ENCODE measurements at regions not wholly inside any gene's neighbourhood (a gene's known extent, or its start where the extent isn't known, plus 50 kb on each side); places are given as distances from the start of the nearest gene placed in this dataset.

DNA sequence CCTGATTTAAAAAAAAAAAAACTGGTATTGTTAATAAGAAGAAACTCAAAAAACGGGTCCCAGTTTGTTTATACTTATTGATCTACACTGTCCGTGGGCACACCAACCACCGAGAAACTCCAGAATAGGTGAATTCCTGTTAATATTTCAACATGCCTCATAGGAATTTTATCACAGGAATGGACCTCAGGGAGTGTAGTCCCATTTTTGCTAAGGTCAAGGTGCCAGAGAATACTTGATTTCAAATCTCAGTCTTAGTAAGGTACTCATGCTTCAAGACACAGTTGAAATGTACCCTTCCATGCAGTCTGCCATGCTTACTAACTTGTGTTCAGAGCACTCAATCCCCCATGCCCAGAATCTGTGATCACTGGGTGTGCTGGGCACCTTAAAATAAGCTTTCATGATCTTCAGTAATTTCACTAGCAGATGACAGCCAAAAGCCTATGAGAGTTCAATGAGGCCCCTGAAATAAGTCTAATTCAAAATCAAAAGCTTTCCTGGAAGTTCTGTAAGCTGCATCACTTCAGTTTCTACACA, 385.7 kb downstream of the TNS3 start:
- DNase-seq (ENCODE audit: low read depth), result no peak
- TF ChIP-seq MYC (IDR thresholded peaks at IDR 0.05; ENCODE audit: low read depth, low read length) (no peak), POLR2A (IDR thresholded peaks at IDR 0.05; ENCODE audit: extremely low read depth, insufficient read length) (no peak)
- TF ChIP-seq, protein P1, sequence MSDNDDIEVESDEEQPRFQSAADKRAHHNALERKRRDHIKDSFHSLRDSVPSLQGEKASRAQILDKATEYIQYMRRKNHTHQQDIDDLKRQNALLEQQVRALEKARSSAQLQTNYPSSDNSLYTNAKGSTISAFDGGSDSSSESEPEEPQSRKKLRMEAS (IDR thresholded peaks at IDR 0.05; ENCODE audit: low read depth, low read length), result no peak
- TF ChIP-seq, protein P2, sequence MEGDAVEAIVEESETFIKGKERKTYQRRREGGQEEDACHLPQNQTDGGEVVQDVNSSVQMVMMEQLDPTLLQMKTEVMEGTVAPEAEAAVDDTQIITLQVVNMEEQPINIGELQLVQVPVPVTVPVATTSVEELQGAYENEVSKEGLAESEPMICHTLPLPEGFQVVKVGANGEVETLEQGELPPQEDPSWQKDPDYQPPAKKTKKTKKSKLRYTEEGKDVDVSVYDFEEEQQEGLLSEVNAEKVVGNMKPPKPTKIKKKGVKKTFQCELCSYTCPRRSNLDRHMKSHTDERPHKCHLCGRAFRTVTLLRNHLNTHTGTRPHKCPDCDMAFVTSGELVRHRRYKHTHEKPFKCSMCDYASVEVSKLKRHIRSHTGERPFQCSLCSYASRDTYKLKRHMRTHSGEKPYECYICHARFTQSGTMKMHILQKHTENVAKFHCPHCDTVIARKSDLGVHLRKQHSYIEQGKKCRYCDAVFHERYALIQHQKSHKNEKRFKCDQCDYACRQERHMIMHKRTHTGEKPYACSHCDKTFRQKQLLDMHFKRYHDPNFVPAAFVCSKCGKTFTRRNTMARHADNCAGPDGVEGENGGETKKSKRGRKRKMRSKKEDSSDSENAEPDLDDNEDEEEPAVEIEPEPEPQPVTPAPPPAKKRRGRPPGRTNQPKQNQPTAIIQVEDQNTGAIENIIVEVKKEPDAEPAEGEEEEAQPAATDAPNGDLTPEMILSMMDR (IDR thresholded peaks at IDR 0.05; ENCODE audit: low read depth, low read length), result no peak
- H3K4me3 ChIP-seq (ENCODE audit: low read depth, low read length), result no peak overlapping the region

DNA sequence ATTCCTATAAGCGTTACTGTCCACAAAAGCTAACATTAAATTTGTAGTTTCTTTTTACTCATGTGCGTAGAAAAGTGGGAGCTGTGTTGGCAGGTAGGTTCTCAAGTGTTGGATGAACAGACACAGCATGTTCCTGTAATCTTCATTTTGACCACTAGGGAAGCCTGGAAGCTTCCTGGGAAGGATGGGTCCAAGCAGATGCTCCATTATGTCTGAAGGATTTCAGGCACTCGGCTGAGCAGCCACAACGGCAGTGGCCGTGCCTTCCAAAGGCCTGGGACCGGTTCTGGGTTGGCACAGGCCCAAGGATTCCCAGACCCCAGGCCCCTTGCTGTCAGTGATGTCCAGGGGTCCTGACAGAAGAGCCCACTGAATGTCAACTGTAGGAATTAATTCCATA, 386.3 kb downstream of the TNS3 start:
- no peak for DNase-seq (ENCODE audit: low read depth)
- TF ChIP-seq POLR2A (IDR thresholded peaks at IDR 0.05; ENCODE audit: extremely low read depth, insufficient read length) (no peak), MYC (IDR thresholded peaks at IDR 0.05; ENCODE audit: low read depth, low read length) (no peak)
- TF ChIP-seq, protein P2 (IDR thresholded peaks at IDR 0.05; ENCODE audit: low read depth, low read length), result peak; percentile 22
- TF ChIP-seq, protein P1 (IDR thresholded peaks at IDR 0.05; ENCODE audit: low read depth, low read length), result no peak
- no peak overlapping the region for H3K4me3 ChIP-seq (ENCODE audit: low read depth, low read length)

DNA sequence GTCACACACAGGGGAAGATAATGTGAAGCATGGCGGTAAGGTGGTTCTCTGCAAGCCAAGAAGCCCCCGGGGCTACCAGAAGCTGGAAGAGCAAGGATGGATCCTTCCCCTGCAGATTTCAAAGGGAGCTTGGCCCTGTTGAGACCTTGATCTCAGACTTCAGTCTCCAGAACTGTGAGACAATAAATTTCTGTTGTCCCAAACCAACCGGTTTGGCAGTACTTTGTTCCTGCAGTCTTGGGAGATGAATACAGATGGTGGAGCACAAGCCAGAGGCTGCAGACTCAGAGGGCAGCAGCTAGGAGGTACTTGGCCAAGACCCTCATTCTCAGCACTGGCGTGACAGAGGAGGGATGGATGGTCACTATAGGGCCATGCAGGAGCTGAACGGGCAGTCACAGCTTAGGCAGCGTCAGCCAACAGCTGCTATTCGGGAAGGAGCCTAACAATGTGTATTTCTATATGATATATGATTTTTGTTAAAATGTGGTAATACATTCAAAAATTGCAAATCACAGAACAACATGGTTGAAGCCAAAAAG, 387.3 kb downstream of the TNS3 start:
- no peak for DNase-seq (ENCODE audit: low read depth)
- no peak overlapping the region for H3K4me3 ChIP-seq (ENCODE audit: low read depth, low read length)
- TF ChIP-seq, protein P2 (IDR thresholded peaks at IDR 0.05; ENCODE audit: low read depth, low read length), result no peak
- TF ChIP-seq, protein P1 (IDR thresholded peaks at IDR 0.05; ENCODE audit: low read depth, low read length), result no peak
- no peak for TF ChIP-seq MYC (IDR thresholded peaks at IDR 0.05; ENCODE audit: low read depth, low read length)
- no peak for TF ChIP-seq POLR2A (IDR thresholded peaks at IDR 0.05; ENCODE audit: extremely low read depth, insufficient read length)

DNA sequence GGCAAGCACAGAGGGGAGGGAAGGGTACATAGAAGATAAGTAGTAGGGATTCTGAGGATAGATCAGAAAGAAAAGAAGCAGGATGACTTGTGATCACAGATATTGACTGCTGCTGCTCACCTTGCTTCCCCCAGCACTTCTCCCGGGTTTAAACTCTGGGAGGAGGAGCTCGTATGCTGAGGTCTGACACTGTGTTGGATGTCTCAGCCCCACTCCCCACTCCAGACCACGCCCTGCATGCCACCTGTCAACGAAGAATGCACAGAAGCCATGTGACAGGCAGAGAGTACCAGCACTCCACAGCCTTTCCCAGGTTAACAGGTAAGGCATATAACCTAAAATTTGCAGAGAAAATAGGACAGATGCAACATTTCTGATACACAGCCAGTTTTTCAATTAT, 388.9 kb downstream of the TNS3 start:
- TF ChIP-seq, protein P1 (IDR thresholded peaks at IDR 0.05; ENCODE audit: low read depth, low read length), result no peak
- TF ChIP-seq, protein P2 (IDR thresholded peaks at IDR 0.05; ENCODE audit: low read depth, low read length), result no peak
- no peak overlapping the region for H3K4me3 ChIP-seq (ENCODE audit: low read depth, low read length)
- no peak for DNase-seq (ENCODE audit: low read depth)

DNA sequence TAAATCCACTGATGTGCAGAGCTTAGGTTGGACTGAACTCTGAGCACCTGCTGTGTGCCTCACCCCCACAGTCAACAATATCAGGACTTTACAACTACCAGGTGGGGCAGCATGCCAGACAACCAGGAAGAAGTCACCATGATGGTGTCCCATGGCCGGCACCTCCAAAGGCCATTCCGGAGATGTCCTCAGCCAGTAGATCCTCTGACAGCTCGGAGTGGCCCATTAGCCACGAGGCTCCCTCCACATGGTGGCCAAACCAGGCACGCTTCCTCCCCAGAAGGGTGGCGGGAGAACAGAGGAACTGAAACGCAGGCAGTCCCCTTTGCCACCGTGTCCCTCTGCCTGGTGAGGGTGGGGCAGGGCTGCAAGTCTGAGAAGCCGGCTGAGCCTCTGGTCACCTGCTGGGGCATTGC, 390.0 kb downstream of the TNS3 start:
- no peak for DNase-seq (ENCODE audit: low read depth)
- no peak overlapping the region for H3K4me3 ChIP-seq (ENCODE audit: low read depth, low read length)
- TF ChIP-seq MYC (IDR thresholded peaks at IDR 0.05; ENCODE audit: low read depth, low read length) (no peak), POLR2A (IDR thresholded peaks at IDR 0.05; ENCODE audit: extremely low read depth, insufficient read length) (no peak)
- TF ChIP-seq, protein P1 (IDR thresholded peaks at IDR 0.05; ENCODE audit: low read depth, low read length), result no peak
- TF ChIP-seq, protein P2 (IDR thresholded peaks at IDR 0.05; ENCODE audit: low read depth, low read length), result no peak
